ENCODE measurements at regions not wholly inside any gene's neighbourhood (a gene's known extent, or its start where the extent isn't known, plus 50 kb on each side); places are given as distances from the start of the nearest gene placed in this dataset.

GRCh38 chr20:48333707-48334106 lies 494.1 kb downstream of the PREX1 start:
- TF ChIP-seq CTCF (IDR thresholded peaks at IDR 0.05): no peak
- TF ChIP-seq EZH2 (IDR thresholded peaks at IDR 0.05): no peak
